Karpas-422 (cell line): ENCODE measurements at regions not wholly inside any gene's neighbourhood (a gene's known extent, or its start where the extent isn't known, plus 50 kb on each side); places are given as distances from the start of the nearest gene placed in this dataset.

Experiments
- DNase-seq: peaks from one replicate; pipeline ENCODE4 v3.0.0-alpha.2; 2015
- H2AFZ ChIP-seq: fragments of 200-600 bp; sonication (generic); 2 replicates; pipeline ENCODE4 v1.6.1; 2014; ENCODE audit warnings: antibody characterized with exemption, low read length, mixed read lengths
- H3K27ac ChIP-seq: fragments of 200-600 bp; sonication (generic); 2 replicates; pipeline ENCODE4 v1.5.1; 2014; ENCODE audit warnings: mild to moderate bottlenecking, low read length, moderate library complexity
- H3K27me3 ChIP-seq: fragments of 200-600 bp; sonication (generic); 2 replicates; pipeline ENCODE4 v1.6.1; 2014; ENCODE audit warnings: low read length, mixed read lengths
- H3K36me3 ChIP-seq: fragments of 200-600 bp; sonication (generic); 2 replicates; pipeline ENCODE4 v1.6.1; 2014; ENCODE audit warnings: low read length, mixed read lengths; ENCODE audit not compliant: insufficient read depth
- H3K4me1 ChIP-seq: fragments of 200-600 bp; sonication (generic); 2 replicates; pipeline ENCODE4 v1.6.1; 2014; ENCODE audit warnings: mild to moderate bottlenecking, low read length, mixed read lengths
- H3K4me2 ChIP-seq: fragments of 200-600 bp; sonication (generic); 2 replicates; pipeline ENCODE4 v1.6.1; 2014; ENCODE audit warnings: low read length, low read depth, mild to moderate bottlenecking; ENCODE audit not compliant: poor library complexity, severe bottlenecking
- H3K4me3 ChIP-seq: fragments of 200-600 bp; sonication (generic); 2 replicates; pipeline ENCODE4 v1.5.1; 2014; ENCODE audit warnings: mild to moderate bottlenecking, antibody characterized with exemption, low read length, mixed read lengths
- H3K79me2 ChIP-seq: fragments of 200-600 bp; sonication (generic); 2 replicates; pipeline ENCODE4 v1.6.1; 2014; ENCODE audit warnings: mild to moderate bottlenecking, low read length, mixed read lengths
- H3K9ac ChIP-seq: fragments of 200-600 bp; sonication (generic); 2 replicates; pipeline ENCODE4 v1.6.0; 2014; ENCODE audit warnings: low read length
- H3K9me2 ChIP-seq: fragments of 200-600 bp; sonication (generic), shearing (Covaris generic); replicated peaks from 2 replicates; pipeline ENCODE4 v1.6.0; 2014; ENCODE audit warnings: mild to moderate bottlenecking, low read length, moderate library complexity; ENCODE audit not compliant: insufficient read depth
- H3K9me3 ChIP-seq: fragments of 300-700, 200-600 bp; sonication (generic); 2 replicates; pipeline ENCODE4 v1.6.1; 2014; ENCODE audit warnings: low read length, mixed read lengths
- H4K20me1 ChIP-seq: fragments of 200-600 bp; sonication (generic); 2 replicates; pipeline ENCODE4 v1.6.1; 2014; ENCODE audit warnings: mild to moderate bottlenecking, antibody characterized with exemption, low read length, low read depth; ENCODE audit not compliant: insufficient read depth

GRCh38 chr5:63572740-63573139, 389.5 kb downstream of the HTR1A start:
- DNase-seq = no peak
- Histone ChIP-seq H3K27ac (no peak overlapping the region), H3K79me2 (no peaks in the 10 kb centered on the region), H4K20me1 (no peaks in the 10 kb centered on the region), H2AFZ (no peak overlapping the region), H3K9ac (no peak overlapping the region), H3K36me3 (no peaks in the 10 kb centered on the region), H3K4me3 (no peak overlapping the region), H3K9me3 (no peaks in the 10 kb centered on the region), H3K4me1 (no peaks in the 10 kb centered on the region), H3K4me2 (no peak overlapping the region), H3K9me2 (no peaks in the 10 kb centered on the region), H3K27me3 (no peaks in the 10 kb centered on the region)

GRCh38 chr5:63570752-63571151, 391.5 kb downstream of the HTR1A start:
- no peak overlapping the region for H3K9ac ChIP-seq
- no peak for DNase-seq
- no peaks in the 10 kb centered on the region for H4K20me1 ChIP-seq
- H3K36me3 ChIP-seq = no peaks in the 10 kb centered on the region
- H2AFZ ChIP-seq = no peak overlapping the region
- H3K4me2 ChIP-seq = no peak overlapping the region
- no peaks in the 10 kb centered on the region for H3K79me2 ChIP-seq
- no peaks in the 10 kb centered on the region for H3K9me2 ChIP-seq
- no peaks in the 10 kb centered on the region for H3K9me3 ChIP-seq
- H3K4me3 ChIP-seq = no peak overlapping the region
- H3K27ac ChIP-seq = no peak overlapping the region
- no peaks in the 10 kb centered on the region for H3K4me1 ChIP-seq
- no peaks in the 10 kb centered on the region for H3K27me3 ChIP-seq

- Histone ChIP-seq H4K20me1 (no peaks in the 10 kb centered on the region), H3K4me2 (no peak overlapping the region), H3K9me3 (no peaks in the 10 kb centered on the region; the same call in 1 of the 2 replicates), H3K79me2 (no peaks in the 10 kb centered on the region), H3K4me3 (no peak overlapping the region), H3K9ac (no peak overlapping the region), H3K36me3 (no peaks in the 10 kb centered on the region; the same call in 1 of the 2 replicates), H3K27ac (no peak overlapping the region), H2AFZ (no peak overlapping the region), H3K27me3 (no peaks in the 10 kb centered on the region), H3K4me1 (no peaks in the 10 kb centered on the region), H3K9me2 (no peaks in the 10 kb centered on the region)
- DNase-seq = no peak
Measured at GRCh38 chr5:63564789-63565188, 397.5 kb downstream of the HTR1A start.

GRCh38 chr5:63563008-63563917, 399.0 kb downstream of the HTR1A start:
- H3K27ac ChIP-seq = no peak overlapping the region
- no peaks in the 10 kb centered on the region; the same call in 1 of the 2 replicates for H3K9me3 ChIP-seq
- H3K4me3 ChIP-seq = peak overlapping the region; percentile 15; the same call in 1 of the 2 replicates
- no peaks in the 10 kb centered on the region for H3K9me2 ChIP-seq
- H3K4me2 ChIP-seq = no peak overlapping the region
- H3K9ac ChIP-seq = no peak overlapping the region
- no peaks in the 10 kb centered on the region for H3K27me3 ChIP-seq
- no peak for DNase-seq
- no peaks in the 10 kb centered on the region for H3K4me1 ChIP-seq
- H3K79me2 ChIP-seq = no peaks in the 10 kb centered on the region
- H3K36me3 ChIP-seq = no peaks in the 10 kb centered on the region; the same call in 1 of the 2 replicates
- H4K20me1 ChIP-seq = no peaks in the 10 kb centered on the region
- no peak overlapping the region for H2AFZ ChIP-seq

GRCh38 chr5:63555874-63556273, 406.4 kb downstream of the HTR1A start:
- no peaks in the 10 kb centered on the region for H3K79me2 ChIP-seq
- no peaks in the 10 kb centered on the region for H3K9me3 ChIP-seq
- no peak overlapping the region for H3K4me3 ChIP-seq
- H3K27me3 ChIP-seq = no peaks in the 10 kb centered on the region
- H2AFZ ChIP-seq = no peak overlapping the region
- no peak overlapping the region for H3K9ac ChIP-seq
- no peaks in the 10 kb centered on the region for H3K36me3 ChIP-seq
- no peak overlapping the region for H3K27ac ChIP-seq
- H4K20me1 ChIP-seq = no peaks in the 10 kb centered on the region
- no peak for DNase-seq
- no peaks in the 10 kb centered on the region for H3K9me2 ChIP-seq
- H3K4me2 ChIP-seq = no peak overlapping the region
- H3K4me1 ChIP-seq = no peaks in the 10 kb centered on the region

- Histone ChIP-seq H3K27ac (no peak overlapping the region), H4K20me1 (no peaks in the 10 kb centered on the region), H3K9ac (no peak overlapping the region), H3K9me2 (no peaks in the 10 kb centered on the region), H3K9me3 (no peaks in the 10 kb centered on the region), H3K27me3 (no peaks in the 10 kb centered on the region), H3K36me3 (no peaks in the 10 kb centered on the region), H3K4me1 (no peaks in the 10 kb centered on the region), H2AFZ (no peak overlapping the region), H3K4me3 (no peak overlapping the region), H3K79me2 (no peaks in the 10 kb centered on the region), H3K4me2 (no peak overlapping the region)
- no peak for DNase-seq
Measured at GRCh38 chr5:63554191-63554590, 408.1 kb downstream of the HTR1A start.

GRCh38 chr5:63553073-63553472, 409.2 kb downstream of the HTR1A start:
- Histone ChIP-seq H3K9me3 (no peaks in the 10 kb centered on the region), H3K27ac (no peak overlapping the region)

GRCh38 chr5:63535840-63536602, 426.2 kb downstream of the HTR1A start:
- no peak for DNase-seq
- no peak overlapping the region for H3K27ac ChIP-seq
- no peaks in the 10 kb centered on the region for H3K79me2 ChIP-seq
- H2AFZ ChIP-seq = no peak overlapping the region
- H3K9ac ChIP-seq = no peak overlapping the region
- no peak overlapping the region for H3K4me2 ChIP-seq
- no peaks in the 10 kb centered on the region for H4K20me1 ChIP-seq
- H3K4me1 ChIP-seq = no peaks in the 10 kb centered on the region
- no peaks in the 10 kb centered on the region for H3K9me3 ChIP-seq
- H3K9me2 ChIP-seq = no peaks in the 10 kb centered on the region
- no peaks in the 10 kb centered on the region for H3K27me3 ChIP-seq
- no peaks in the 10 kb centered on the region for H3K36me3 ChIP-seq
- no peak overlapping the region for H3K4me3 ChIP-seq

More at GRCh38 chr5:63553073-63553472, 409.2 kb downstream of the HTR1A start:
- H3K27me3 ChIP-seq = no peaks in the 10 kb centered on the region
- H3K36me3 ChIP-seq = no peaks in the 10 kb centered on the region
- H3K4me2 ChIP-seq = no peak overlapping the region
- H3K9me2 ChIP-seq = no peaks in the 10 kb centered on the region
- no peak overlapping the region for H2AFZ ChIP-seq
- no peaks in the 10 kb centered on the region for H3K4me1 ChIP-seq
- no peak overlapping the region for H3K4me3 ChIP-seq
- no peaks in the 10 kb centered on the region for H3K79me2 ChIP-seq
- H4K20me1 ChIP-seq = no peaks in the 10 kb centered on the region
- no peak overlapping the region for H3K9ac ChIP-seq
- DNase-seq = no peak
